NCI-H1105 treated with DMSO at 0.1 percent for 48 hours (cell line): ENCODE measurements at regions not wholly inside any gene's neighbourhood (a gene's known extent, or its start where the extent isn't known, plus 50 kb on each side); places are given as distances from the start of the nearest gene placed in this dataset.
"Not testable (repeated sequence)": the region's sequence is repeated elsewhere in the genome, so short reads cannot be mapped to it uniquely, and the experiment has no call there.

Experiments used
- DNase-seq: peaks from one replicate; lab custom pipeline; 2025; lab: John Stamatoyannopoulos, UW

DNA sequence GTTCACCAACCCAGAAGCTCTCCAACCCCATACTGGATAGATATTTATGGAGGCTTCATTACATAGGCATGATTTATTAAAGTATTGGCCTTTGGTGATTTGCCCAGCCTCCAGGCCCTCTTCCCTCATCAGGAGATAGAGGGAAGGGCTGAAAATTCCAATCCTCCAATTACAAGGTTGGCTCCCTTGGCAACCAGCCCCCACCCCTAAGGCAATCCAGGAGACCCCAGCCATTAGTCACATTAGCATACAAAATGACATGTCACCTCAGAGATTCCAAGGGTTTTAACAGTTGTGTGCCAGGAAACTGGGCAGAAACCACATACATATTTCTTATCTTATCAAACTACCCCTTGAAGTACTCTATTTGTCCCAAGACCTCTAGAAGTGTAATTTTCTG is 210.0 kb downstream of the HINT1 start:
- no peak for DNase-seq

GRCh38 chr5:130954336-130954735 is 210.7 kb downstream of the HINT1 start:
- no peak for DNase-seq

- DNase-seq, result no peak
Measured at GRCh38 chr5:130939059-130939458, 226.0 kb downstream of the HINT1 start.

DNA sequence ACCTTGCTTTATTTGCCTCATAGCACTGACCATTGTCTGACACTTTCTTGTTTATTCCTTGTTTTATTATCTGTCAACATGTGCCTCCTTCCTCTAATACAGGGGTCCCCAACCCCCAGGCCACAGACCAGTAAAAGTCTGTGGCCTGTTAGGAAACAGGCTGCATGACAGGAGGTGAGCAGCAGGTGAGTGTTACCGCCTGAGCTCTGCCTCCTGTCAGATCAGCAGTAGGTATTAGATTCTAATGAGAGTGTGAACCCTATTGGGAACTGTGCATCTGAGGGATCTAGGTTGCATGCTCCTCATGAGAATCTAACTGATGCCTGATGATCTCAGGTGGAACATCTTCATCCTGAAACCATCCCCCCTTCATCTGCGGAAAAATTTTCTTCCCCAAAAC is 228.0 kb downstream of the HINT1 start:
- DNase-seq, result no peak

GRCh38 chr5:130923543-130924124 is 241.4 kb downstream of the HINT1 start:
- no peak for DNase-seq

DNA sequence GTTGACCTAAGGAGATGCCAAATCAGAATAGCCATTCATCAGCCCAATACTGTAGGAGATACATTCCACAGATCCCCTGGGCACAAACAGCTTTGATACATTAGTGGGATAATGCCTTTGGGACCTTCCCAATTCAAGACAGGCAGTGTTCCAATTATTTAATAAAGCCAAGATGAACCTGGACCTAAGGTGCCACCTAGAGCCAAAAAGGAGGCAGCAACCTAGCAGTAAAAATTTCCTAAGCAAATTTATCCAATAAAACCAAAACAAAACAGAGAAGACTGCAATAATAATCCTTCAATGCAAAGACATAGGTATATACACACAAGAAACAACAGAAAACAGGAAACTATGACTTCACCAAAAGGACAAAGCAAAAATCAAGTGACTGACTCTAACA is 253.0 kb downstream of the HINT1 start:
- DNase-seq, result no peak

DNA sequence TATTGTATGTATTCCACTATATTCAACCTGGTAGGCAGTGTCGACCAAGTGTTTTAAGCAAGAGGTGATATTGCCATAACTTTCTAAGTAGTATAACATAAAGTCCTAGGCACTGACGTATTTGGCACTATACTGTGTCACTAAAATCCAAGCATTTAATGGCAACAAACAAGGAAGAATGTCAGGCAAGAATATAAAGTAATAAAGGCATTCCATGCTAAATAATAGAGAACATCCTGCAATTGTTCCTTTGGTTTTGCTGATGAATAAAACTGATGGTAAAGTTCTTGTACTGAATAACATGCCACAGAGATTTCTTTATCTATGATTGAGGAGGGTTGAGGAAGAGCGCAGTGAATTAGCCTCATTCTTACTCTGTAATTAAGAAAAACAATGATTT is 256.9 kb downstream of the HINT1 start:
- no peak for DNase-seq

DNA sequence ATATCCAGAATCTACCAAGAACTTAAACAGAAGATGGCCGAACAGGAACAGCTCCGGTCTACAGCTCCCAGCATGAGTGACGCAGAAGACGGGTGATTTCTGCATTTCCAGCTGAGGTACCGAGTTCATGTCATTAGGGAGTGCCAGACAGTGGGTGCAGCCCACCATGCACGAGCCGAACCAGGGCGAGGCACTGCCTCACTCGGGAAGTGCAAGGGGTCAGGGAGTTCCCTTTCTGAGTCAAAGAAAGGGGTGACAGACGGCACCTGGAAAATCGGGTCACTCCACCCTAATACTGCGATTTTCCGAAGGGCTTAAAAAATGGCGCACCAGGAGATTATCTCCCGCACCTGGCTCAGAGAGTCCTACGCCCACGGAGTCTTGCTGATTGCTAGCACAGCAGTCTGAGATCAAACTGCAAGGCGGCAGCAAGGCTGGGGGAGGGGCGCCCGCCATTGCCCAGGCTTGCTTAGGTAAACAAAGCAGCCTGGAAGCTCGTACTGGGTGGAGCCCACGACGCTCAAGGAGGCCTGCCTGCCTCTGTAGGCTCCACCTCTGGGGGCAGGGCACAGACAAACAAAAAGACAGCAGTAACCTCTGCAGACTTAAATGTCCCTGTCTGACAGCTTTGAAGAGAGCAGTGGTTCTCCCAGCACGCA is 267.4 kb downstream of the HINT1 start:
- peak; percentile 58 for DNase-seq

DNA sequence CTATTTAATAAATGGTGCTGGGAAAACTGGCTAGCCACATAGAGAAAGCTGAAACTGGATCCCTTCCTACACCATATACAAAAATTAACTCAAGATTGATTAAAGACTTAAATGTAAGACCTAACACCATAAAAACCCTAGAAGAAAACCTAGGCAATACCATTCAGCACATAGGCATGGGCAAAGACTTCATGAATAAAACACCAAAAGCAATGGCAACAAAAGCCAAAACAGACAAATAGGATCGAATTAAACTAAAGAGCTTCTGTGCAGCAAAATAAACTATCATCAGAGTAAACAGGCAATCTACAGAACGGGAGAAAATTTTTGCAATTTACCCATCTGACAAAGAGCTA is 267.9 kb downstream of the HINT1 start:
- not testable (repeated sequence) for DNase-seq

DNA sequence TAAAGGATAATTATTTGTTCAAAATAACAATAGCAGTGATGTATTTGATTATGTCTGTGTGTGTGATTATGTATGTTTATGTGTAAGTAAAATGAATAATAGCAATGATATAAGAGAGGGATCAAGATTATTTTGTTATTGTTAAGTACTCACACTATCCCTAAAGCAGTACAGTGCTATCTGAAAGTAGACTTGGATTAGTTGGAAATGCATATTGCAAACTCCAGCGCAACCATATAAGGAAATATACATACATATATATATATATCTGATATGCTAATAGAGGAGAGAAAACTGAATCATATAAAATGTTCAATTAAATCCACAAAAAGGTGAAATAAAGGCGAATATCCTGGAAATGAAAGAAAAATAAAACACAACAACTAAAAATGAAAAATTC is 268.4 kb downstream of the HINT1 start:
- DNase-seq, result no peak

DNA sequence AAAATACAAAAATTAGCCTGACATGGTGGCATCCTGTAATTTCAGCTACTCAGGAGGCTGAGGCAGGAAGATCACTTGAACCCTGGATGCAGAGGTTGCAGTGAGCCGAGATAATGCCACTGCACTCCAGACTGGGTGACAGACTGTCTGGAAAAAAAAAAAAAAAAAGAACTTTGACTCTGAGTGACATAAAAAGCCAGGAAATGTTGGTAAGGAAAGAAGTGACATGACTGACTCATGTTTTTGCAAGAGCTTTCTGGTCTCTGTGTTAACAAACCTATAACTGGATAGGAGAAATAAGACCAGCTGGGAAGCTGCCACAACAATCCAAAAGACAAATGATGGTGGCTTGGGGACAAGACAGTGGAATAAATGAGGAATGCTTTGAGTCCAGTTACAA is 272.1 kb downstream of the HINT1 start:
- DNase-seq, result no peak

DNA sequence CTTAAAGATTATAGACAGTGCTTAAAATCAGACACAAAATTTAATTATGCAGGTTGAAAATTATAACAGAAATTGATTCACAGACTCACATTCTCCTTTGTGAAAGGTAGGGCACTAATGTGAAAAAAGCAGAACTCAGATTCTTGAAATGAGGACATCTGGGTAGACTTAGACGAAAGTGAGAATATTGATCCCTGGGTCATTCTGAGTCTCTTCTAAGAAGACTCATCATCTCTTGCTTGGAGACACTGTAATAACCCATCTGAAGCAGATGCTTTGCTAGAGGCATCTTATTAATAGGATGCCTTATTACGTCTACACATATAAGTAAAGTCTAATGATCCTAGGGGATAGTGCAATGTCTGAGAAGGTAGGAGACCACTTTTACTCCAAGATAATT is 274.4 kb downstream of the HINT1 start:
- no peak for DNase-seq

GRCh38 chr5:130885691-130886090 is 279.4 kb downstream of the HINT1 start:
- no peak for DNase-seq

- no peak for DNase-seq
Measured at GRCh38 chr5:130885027-130885426, 280.0 kb downstream of the HINT1 start.

GRCh38 chr5:130884023-130884422 is 281.0 kb downstream of the HINT1 start:
- DNase-seq, result no peak

- DNase-seq, result no peak
Measured at GRCh38 chr5:130875656-130876055, 289.4 kb downstream of the HINT1 start.

DNA sequence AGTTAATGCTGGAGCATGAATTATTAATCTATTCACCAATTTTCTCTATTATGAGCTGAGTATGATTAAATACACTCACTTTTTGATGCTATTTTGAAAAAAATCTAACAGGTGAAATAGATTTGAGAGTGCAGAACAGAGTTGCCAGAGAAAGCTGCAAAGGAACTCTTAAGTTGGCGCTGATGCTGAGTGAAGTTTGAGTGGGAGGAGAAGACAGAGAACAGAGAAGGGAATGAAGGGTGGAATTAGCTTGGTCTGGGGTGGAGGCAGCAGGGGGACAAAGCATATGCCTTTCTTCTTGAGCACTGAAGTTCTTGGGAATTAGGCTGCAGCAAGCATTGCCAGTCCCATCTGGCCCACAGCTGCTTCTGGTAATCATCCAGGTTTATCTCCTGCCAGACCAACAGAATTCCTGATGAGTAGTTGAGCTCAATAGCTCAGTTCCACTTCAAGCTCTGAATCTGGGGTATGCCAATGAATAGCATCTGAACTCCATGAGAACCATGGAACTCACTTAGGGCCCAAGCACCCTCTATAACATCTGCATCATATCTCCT is 290.1 kb downstream of the HINT1 start:
- DNase-seq, result no peak

GRCh38 chr5:130871346-130872086 is 293.5 kb downstream of the HINT1 start:
- peak; percentile 0 for DNase-seq

DNA sequence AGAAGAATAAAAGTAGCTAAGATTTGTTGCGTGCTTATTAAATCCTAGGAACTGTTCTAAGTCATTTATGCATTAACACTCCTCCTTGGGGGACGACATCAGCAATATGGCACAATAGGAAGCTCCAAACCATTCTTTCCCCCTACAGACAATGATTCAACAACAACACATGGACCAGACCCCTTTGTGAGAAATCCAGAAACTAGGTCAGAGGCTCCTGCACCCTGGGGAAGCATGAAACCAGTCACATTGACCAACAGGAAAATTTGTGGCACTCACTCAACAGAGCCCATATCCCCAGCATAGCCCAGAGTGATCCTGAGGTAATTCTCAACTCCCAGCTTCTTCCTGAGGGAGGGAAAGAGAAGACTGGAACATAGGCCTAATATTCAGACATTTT is 294.4 kb downstream of the HINT1 start:
- DNase-seq, result no peak

GRCh38 chr5:130868186-130868840 is 296.7 kb downstream of the HINT1 start:
- no peak for DNase-seq

- DNase-seq, result no peak
Measured at GRCh38 chr5:130845049-130845765, 319.8 kb downstream of the HINT1 start.
